ENCODE measurements at regions not wholly inside any gene's neighbourhood (a gene's known extent, or its start where the extent isn't known, plus 50 kb on each side); places are given as distances from the start of the nearest gene placed in this dataset.
"Not testable (repeated sequence)": the region's sequence is repeated elsewhere in the genome, so short reads cannot be mapped to it uniquely, and the experiment has no call there.

DNA sequence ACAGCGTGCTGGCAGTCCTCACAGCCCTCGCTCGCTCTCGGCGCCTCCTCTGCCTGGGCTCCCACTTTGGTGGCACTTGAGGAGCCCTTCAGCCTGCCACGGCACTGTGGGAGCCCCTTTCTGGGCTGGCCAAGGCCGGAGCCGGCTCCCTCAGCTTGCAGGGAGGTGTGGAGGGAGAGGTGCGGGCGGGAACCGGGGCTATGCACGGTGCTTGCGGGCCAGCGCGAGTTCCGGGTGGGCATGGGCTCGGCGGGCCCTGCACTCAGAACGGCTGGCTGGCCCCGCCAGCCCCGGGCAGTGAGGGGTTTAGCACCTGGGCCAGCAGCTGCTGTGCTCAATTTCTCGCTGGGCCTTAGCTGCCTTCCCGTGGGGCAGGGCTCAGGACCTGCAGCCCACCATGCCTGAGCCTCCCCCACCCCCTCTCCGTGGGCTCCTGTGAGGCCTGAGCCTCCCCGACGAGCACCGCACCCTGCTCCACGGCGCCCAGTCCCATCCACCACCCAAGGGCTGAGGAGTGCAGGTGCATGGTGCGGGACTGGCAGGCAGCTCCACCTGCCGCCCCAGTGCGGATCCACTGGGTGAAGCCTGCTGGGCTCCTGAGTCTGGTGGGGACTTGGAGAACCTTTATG, 106.5 kb upstream of the IQSEC1 start:
- TF ChIP-seq POLR2A (IDR thresholded peaks at IDR 0.05; ENCODE audit: low read depth, low read length); TAF1 (IDR thresholded peaks at IDR 0.05; ENCODE audit: borderline replicate concordance, low read depth, low read length); POLR2AphosphoS5 (IDR thresholded peaks at IDR 0.05; ENCODE audit: low read depth, low read length): not testable (repeated sequence)
